Calu3 (cell line): ENCODE measurements at regions not wholly inside any gene's neighbourhood (a gene's known extent, or its start where the extent isn't known, plus 50 kb on each side); places are given as distances from the start of the nearest gene placed in this dataset.

Source experiments
- BruUV-seq: library from RNA; stranded (reverse); fragments of 400-500 nt; replicated peaks from 2 replicates; lab custom pipeline; 2021; lab: Mats Ljungman, UMichigan
- CTCF ChIA-PET: fragments of 300-600 bp; sonication (Branson Sonifier 250); formaldehyde crosslinking; loops from one replicate; lab custom pipeline; 2022; ENCODE audit warnings: antibody characterized with exemption; lab: Charles Lee
- DNase-seq: peaks from one replicate; pipeline ENCODE4 v3.0.0; 2022
- H3K27ac Mint-ChIP-seq: one replicate; pipeline ENCODE4 v1.8.0; 2022; ENCODE audit warnings: mixed read lengths; ENCODE audit not compliant: unreplicated experiment
- H3K27me3 Mint-ChIP-seq: one replicate; pipeline ENCODE4 v1.8.0; 2022; ENCODE audit warnings: mixed read lengths; ENCODE audit not compliant: unreplicated experiment
- H3K36me3 Mint-ChIP-seq: one replicate; pipeline ENCODE4 v1.8.0; 2022; ENCODE audit warnings: mild to moderate bottlenecking, moderate library complexity, mixed read lengths; ENCODE audit not compliant: insufficient read depth, unreplicated experiment
- H3K4me1 Mint-ChIP-seq: one replicate; pipeline ENCODE4 v1.8.0; 2022; ENCODE audit warnings: mild to moderate bottlenecking, low read depth, mixed read lengths; ENCODE audit not compliant: unreplicated experiment
- H3K4me3 Mint-ChIP-seq: one replicate; pipeline ENCODE4 v1.8.0; 2022; ENCODE audit warnings: mild to moderate bottlenecking, low read depth, moderate library complexity, mixed read lengths; ENCODE audit not compliant: unreplicated experiment
- H3K9me3 Mint-ChIP-seq: one replicate; pipeline ENCODE4 v1.8.0; 2022; ENCODE audit warnings: low read depth, mixed read lengths; ENCODE audit not compliant: unreplicated experiment
- intact Hi-C: fragments of 100-400 bp; cut with micrococcal nuclease; formaldehyde crosslinking; loops from one replicate; pipeline ENCODE4 v1.10.0; 2022; ENCODE audit not compliant: unreplicated experiment
- TF ChIP-seq, protein P1 (sequence below): fragments of 200-600 bp; IDR thresholded peaks from one replicate; pipeline ENCODE4 v1.8.0; 2022; ENCODE audit warnings: antibody characterized with exemption; ENCODE audit not compliant: unreplicated experiment

DNA sequence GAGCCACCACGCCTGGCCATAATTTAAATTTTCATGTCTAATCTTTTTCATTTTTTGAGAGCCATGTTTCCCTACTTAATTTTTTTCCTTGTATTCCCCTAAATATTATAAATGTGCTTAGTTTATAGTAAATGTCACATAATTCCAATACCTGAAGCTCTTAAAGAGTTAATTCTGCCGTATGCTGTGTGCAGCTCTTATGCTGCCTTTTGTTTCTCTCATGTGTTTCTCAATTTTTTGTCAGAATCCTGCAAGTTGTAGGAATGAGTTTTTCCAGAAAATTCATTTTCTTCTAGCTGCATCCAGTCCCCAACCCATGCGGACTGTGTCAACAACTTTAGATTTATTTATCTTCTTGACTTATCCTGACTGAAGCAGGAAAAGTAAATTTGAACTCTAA is 90.9 kb upstream of the ROBO2 start:
- CTCF ChIA-PET: no interaction called here
- no peak for DNase-seq
- TF ChIP-seq, protein P1, sequence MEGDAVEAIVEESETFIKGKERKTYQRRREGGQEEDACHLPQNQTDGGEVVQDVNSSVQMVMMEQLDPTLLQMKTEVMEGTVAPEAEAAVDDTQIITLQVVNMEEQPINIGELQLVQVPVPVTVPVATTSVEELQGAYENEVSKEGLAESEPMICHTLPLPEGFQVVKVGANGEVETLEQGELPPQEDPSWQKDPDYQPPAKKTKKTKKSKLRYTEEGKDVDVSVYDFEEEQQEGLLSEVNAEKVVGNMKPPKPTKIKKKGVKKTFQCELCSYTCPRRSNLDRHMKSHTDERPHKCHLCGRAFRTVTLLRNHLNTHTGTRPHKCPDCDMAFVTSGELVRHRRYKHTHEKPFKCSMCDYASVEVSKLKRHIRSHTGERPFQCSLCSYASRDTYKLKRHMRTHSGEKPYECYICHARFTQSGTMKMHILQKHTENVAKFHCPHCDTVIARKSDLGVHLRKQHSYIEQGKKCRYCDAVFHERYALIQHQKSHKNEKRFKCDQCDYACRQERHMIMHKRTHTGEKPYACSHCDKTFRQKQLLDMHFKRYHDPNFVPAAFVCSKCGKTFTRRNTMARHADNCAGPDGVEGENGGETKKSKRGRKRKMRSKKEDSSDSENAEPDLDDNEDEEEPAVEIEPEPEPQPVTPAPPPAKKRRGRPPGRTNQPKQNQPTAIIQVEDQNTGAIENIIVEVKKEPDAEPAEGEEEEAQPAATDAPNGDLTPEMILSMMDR: no peak
- Mint-ChIP-seq H3K27ac (no peak overlapping the region), H3K4me3 (peak overlapping the region; percentile 36), H3K36me3 (no peaks in the 10 kb centered on the region), H3K4me1 (no peaks in the 10 kb centered on the region), H3K9me3 (no peaks in the 10 kb centered on the region), H3K27me3 (no peaks in the 10 kb centered on the region)
- intact Hi-C loops: no loop called here
- BruUV-seq: no TSS peak

- CTCF ChIA-PET: no interaction called here
- BruUV-seq: no TSS peak
- no peak overlapping the region for H3K27ac Mint-ChIP-seq
- no peak for DNase-seq
- TF ChIP-seq, protein P1: no peak
- no peaks in the 10 kb centered on the region for H3K9me3 Mint-ChIP-seq
- H3K4me1 Mint-ChIP-seq: no peaks in the 10 kb centered on the region
- intact Hi-C loops: no loop called here
- H3K36me3 Mint-ChIP-seq: no peaks in the 10 kb centered on the region
- H3K27me3 Mint-ChIP-seq: no peaks in the 10 kb centered on the region
- H3K4me3 Mint-ChIP-seq: peak overlapping the region; percentile 36
Measured at GRCh38 chr3:76949462-76949861, 90.4 kb upstream of the ROBO2 start.

DNA sequence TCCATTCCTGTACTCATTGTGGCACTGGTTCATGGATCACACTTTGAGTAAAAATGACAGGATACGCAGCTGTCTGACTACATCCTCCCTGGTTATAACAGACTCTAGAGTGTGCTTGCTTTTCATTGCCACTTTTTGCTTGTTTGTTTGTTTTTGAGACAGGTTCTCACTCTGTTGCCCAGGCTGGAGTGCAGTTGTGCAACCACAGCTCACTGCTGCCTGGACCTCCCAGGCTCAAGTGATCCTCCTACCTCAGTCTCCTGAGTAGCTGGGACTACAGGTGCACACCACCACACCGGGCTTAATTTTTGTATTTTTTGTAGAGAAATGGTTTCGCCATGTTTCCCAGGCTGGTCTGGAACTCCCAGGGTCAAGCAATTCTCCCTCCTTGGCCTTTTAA is 89.3 kb upstream of the ROBO2 start:
- CTCF ChIA-PET: interaction anchor here (0.6 kb wide), 1 partner anchor 318 kb away, joined by 3 read pairs; no protein-coding TSS in a partner anchor
- no peaks in the 10 kb centered on the region for H3K36me3 Mint-ChIP-seq
- H3K4me3 Mint-ChIP-seq: no peak overlapping the region
- H3K27ac Mint-ChIP-seq: no peak overlapping the region
- no peaks in the 10 kb centered on the region for H3K27me3 Mint-ChIP-seq
- H3K4me1 Mint-ChIP-seq: no peaks in the 10 kb centered on the region
- intact Hi-C loops: no loop called here
- BruUV-seq: no TSS peak
- H3K9me3 Mint-ChIP-seq: no peaks in the 10 kb centered on the region
- no peak for DNase-seq
- TF ChIP-seq, protein P1: no peak

DNA sequence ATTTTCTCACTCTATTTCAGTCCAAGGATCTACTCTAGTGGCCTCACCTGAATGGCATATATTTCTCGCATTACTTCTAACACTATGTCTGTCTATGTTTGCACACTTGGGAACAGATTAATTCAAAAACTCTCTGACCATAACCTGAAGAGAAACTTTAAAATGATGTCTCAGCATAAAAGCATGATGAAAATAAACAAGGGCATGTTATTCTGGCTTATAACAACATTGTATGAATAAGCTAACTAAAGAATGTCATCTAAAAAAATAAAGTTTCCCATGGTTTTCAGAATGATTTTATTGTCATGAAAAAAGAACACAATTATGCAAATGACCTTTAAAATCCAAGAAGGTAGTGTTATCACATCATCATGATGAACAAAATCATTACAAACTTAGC is 85.5 kb upstream of the ROBO2 start:
- TF ChIP-seq, protein P1: no peak
- no peak for DNase-seq
- no peaks in the 10 kb centered on the region for H3K4me1 Mint-ChIP-seq
- intact Hi-C loops: no loop called here
- no TSS peak for BruUV-seq
- H3K27me3 Mint-ChIP-seq: no peaks in the 10 kb centered on the region
- H3K9me3 Mint-ChIP-seq: no peaks in the 10 kb centered on the region
- no peaks in the 10 kb centered on the region for H3K36me3 Mint-ChIP-seq
- no peak overlapping the region for H3K4me3 Mint-ChIP-seq
- H3K27ac Mint-ChIP-seq: no peak overlapping the region
- CTCF ChIA-PET: no interaction called here
